ENCODE measurements at regions not wholly inside any gene's neighbourhood (a gene's known extent, or its start where the extent isn't known, plus 50 kb on each side); places are given as distances from the start of the nearest gene placed in this dataset.

DNA sequence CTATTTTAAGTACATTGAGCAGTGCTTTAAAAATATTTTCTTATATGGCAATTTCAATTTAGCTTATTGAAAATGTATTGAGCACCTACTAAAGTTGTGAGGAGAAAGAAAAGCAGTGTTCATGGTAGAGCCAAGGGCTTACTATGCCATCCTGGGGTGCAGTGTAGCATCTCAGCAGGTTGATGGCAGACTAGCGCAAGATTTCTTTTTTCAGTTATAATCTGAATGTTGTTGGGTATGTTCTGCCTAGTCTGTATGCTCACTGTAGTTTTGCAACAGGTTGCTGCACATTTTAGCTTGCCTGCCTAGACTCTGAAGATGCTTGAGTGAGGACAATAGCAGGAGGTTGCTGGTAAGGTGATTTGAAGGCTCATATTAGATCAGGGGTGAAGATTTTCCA is 103.1 kb upstream of the UNC13C start:
- TF ChIP-seq, protein P1, sequence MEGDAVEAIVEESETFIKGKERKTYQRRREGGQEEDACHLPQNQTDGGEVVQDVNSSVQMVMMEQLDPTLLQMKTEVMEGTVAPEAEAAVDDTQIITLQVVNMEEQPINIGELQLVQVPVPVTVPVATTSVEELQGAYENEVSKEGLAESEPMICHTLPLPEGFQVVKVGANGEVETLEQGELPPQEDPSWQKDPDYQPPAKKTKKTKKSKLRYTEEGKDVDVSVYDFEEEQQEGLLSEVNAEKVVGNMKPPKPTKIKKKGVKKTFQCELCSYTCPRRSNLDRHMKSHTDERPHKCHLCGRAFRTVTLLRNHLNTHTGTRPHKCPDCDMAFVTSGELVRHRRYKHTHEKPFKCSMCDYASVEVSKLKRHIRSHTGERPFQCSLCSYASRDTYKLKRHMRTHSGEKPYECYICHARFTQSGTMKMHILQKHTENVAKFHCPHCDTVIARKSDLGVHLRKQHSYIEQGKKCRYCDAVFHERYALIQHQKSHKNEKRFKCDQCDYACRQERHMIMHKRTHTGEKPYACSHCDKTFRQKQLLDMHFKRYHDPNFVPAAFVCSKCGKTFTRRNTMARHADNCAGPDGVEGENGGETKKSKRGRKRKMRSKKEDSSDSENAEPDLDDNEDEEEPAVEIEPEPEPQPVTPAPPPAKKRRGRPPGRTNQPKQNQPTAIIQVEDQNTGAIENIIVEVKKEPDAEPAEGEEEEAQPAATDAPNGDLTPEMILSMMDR (IDR thresholded peaks at IDR 0.05) = no peak
- H3K4me3 ChIP-seq = no peak overlapping the region
- H3K9me3 ChIP-seq = no peaks in the 10 kb centered on the region
- no peak overlapping the region for H3K27ac ChIP-seq
- H3K4me1 ChIP-seq = no peaks in the 10 kb centered on the region
- DNase-seq (ENCODE audit: low spot score) = no peak
- no peaks in the 10 kb centered on the region for H3K27me3 ChIP-seq
- H3K36me3 ChIP-seq = no peaks in the 10 kb centered on the region

DNA sequence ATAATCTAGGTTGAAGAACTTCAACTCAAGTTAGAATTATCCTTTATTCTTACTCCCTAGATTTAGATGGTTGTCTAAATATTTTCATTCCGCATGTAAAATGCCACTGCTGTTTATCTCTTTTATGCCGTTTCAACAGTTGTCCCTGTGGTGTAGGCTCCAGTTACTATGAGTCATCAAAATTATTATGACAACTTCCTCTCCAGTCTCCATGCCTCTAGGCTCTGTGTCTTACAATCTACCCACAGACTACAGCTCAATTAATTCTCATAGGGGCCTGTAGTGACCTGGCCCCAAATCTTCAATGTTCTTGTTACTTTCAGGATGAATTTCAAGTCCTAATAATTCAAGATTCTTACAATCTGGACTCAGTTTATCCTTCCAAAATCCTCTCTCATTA is 105.8 kb upstream of the UNC13C start:
- Histone ChIP-seq H3K9me3 (no peaks in the 10 kb centered on the region), H3K36me3 (no peaks in the 10 kb centered on the region), H3K4me3 (no peak overlapping the region), H3K27me3 (no peaks in the 10 kb centered on the region), H3K4me1 (no peaks in the 10 kb centered on the region), H3K27ac (no peak overlapping the region)
- TF ChIP-seq, protein P1 (IDR thresholded peaks at IDR 0.05) = no peak
- no peak for DNase-seq (ENCODE audit: low spot score)

DNA sequence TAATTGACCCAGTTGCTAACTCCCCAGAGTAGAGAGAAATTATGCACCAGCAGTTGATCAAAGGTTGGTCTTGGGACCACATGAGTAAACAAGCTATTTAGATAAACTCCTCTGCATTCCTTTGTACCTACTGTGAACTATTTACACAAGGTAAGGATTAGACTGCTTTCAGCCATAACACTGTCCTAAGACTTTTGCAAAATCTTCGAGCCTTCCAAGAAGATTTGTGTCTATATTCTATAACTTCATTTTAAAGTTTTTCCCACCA is 108.5 kb upstream of the UNC13C start:
- Histone ChIP-seq H3K4me1 (no peaks in the 10 kb centered on the region), H3K27ac (no peak overlapping the region), H3K4me3 (no peak overlapping the region), H3K9me3 (no peaks in the 10 kb centered on the region), H3K27me3 (no peaks in the 10 kb centered on the region), H3K36me3 (no peaks in the 10 kb centered on the region)
- TF ChIP-seq, protein P1 (IDR thresholded peaks at IDR 0.05) = no peak
- DNase-seq (ENCODE audit: low spot score) = no peak

DNA sequence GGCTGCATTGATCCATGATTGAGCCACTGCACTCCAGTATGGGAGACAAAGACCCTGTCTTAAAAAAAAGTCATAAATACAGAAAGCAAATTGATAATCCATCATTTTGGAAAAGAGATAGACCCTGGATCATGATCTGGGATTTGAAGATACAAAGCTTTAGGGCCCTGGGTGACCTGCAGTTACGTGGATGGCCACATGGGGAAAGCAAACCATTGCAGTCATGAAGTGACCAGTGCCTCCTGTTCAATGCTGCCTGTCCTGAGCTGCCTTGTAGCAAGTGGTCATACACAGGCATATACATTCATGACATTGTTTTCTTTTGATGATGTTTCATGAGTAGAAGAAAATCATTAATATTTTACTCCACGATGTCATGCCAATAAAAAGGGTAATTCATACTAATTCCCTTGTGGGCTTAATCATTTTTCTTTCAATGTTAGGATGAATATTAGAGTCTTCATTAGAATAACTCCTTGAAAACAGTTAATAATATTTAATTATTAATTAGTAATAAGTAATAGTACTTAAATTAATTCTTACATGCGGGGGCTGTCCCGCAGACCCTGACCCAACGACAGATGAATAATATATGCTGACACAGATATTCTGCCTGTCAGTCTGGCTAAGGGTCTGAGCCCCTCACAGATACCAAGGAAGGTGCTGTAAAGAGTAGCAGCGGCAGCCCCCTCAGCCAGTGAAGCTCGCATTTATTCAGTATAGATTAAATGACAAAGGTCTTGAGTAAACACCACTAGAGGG is 109.0 kb upstream of the UNC13C start:
- Histone ChIP-seq H3K4me1 (no peaks in the 10 kb centered on the region), H3K27me3 (no peaks in the 10 kb centered on the region), H3K27ac (no peak overlapping the region), H3K4me3 (no peak overlapping the region), H3K9me3 (no peaks in the 10 kb centered on the region), H3K36me3 (no peaks in the 10 kb centered on the region)
- DNase-seq (ENCODE audit: low spot score) = no peak
- TF ChIP-seq, protein P1 (IDR thresholded peaks at IDR 0.05) = no peak

DNA sequence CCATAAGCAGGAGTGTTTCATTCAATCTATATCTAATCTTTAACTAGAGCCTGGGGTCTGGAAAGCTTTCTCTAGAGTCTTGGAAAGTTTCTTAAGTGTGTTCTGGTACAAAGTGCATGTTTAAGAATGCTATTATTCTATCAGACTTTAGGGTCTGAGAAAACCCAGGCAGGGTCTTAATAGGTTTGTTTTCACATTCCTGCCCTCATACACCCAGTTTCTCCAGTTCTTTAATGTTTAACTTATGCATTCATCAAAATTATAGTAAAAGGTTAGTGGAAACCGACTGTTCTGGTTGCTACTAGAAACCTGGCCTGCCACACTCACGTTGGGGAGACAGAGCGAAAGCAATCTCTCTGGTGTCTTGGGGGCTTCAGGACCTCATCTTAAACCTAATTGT is 102.9 kb upstream of the WDR72 start:
- TF ChIP-seq, protein P1 (IDR thresholded peaks at IDR 0.05) = no peak
- Histone ChIP-seq H3K36me3 (no peaks in the 10 kb centered on the region), H3K9me3 (no peaks in the 10 kb centered on the region), H3K27ac (no peak overlapping the region), H3K27me3 (no peaks in the 10 kb centered on the region), H3K4me3 (no peak overlapping the region), H3K4me1 (no peaks in the 10 kb centered on the region)
- no peak for DNase-seq (ENCODE audit: low spot score)

DNA sequence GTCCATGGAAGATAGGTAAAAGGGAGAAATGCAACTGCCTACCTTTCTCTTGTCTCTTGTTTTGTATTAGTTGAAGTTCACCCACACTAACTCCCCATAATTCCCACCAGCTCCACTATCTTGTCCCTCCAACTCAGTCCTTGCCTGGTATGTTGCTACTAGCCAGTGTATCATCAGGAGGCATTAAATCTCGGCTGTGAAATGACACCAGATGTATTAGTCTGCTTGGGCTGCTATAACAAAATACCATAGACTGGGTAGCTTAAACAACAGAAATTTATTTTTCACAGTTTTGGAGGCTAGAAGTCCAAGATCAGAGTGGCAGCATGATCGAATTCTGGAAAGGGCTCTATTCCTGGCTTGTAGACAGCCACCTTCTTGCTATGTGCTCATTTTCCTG is 102.3 kb upstream of the WDR72 start:
- TF ChIP-seq, protein P1 (IDR thresholded peaks at IDR 0.05) = no peak
- Histone ChIP-seq H3K36me3 (no peaks in the 10 kb centered on the region), H3K9me3 (no peaks in the 10 kb centered on the region), H3K27me3 (no peaks in the 10 kb centered on the region), H3K4me3 (no peak overlapping the region), H3K27ac (no peak overlapping the region), H3K4me1 (no peaks in the 10 kb centered on the region)
- no peak for DNase-seq (ENCODE audit: low spot score)

Measured in right atrium auricular region (tissue), 2 donors.